Ishikawa (cell line): ENCODE measurements at regions not wholly inside any gene's neighbourhood (a gene's known extent, or its start where the extent isn't known, plus 50 kb on each side); places are given as distances from the start of the nearest gene placed in this dataset.

ENCODE experiments used
- MAX ChIP-seq: IDR thresholded peaks from 2 replicates; pipeline ENCODE4 v1.6.1; 2012
- NFIC ChIP-seq: IDR thresholded peaks from 2 replicates; pipeline ENCODE4 v1.6.1; 2012
- YY1 ChIP-seq: IDR thresholded peaks from 2 replicates; pipeline ENCODE4 v1.6.1; 2012; ENCODE audit warnings: low read depth

GRCh38 chr7:22665923-22666322 is 61.1 kb upstream of the IL6 start:
- TF ChIP-seq NFIC (no peak), MAX (no peak), YY1 (no peak)
